SK-N-MC (cell line): ENCODE measurements at regions not wholly inside any gene's neighbourhood (a gene's known extent, or its start where the extent isn't known, plus 50 kb on each side); places are given as distances from the start of the nearest gene placed in this dataset.

Experiments
- DNase-seq: peaks from one replicate; pipeline ENCODE4 v3.0.0-alpha.2; 2011; ENCODE audit warnings: low read depth, low spot score
- H3K27ac ChIP-seq: fragments of 200-600 bp; sonication (generic); 2 replicates; pipeline ENCODE4 v1.5.1; 2016; ENCODE audit warnings: mixed run types
- H3K36me3 ChIP-seq: fragments of 200-600 bp; sonication (generic); 2 replicates; pipeline ENCODE4 v1.6.1; 2017; ENCODE audit warnings: antibody characterized with exemption, low read length, mixed read lengths; ENCODE audit not compliant: insufficient read depth
- H3K4me3 ChIP-seq: fragments of 200-600 bp; sonication (generic); 2 replicates; pipeline ENCODE4 v1.5.1; 2016
- H3K9ac ChIP-seq: fragments of 200-600 bp; sonication (generic); 2 replicates; pipeline ENCODE4 v1.8.0; 2017; ENCODE audit warnings: mixed run types, mixed read lengths; ENCODE audit not compliant: insufficient read length
- H3K9me3 ChIP-seq: fragments of 200-600 bp; sonication (generic); 2 replicates; pipeline ENCODE4 v1.6.1; 2017; ENCODE audit warnings: low read depth, mild to moderate bottlenecking, antibody characterized with exemption, low read length, moderate library complexity, mixed read lengths
- EZH2 ChIP-seq: fragments of 200-600 bp; sonication (generic); IDR thresholded peaks from one replicate; pipeline ENCODE4 v1.6.1; 2017; ENCODE audit warnings: antibody characterized with exemption
- FOXP2 ChIP-seq: optimal IDR thresholded peaks from 2 replicates; pipeline ENCODE3; 2011; ENCODE audit warnings: mild to moderate bottlenecking, moderate library complexity; ENCODE audit not compliant: insufficient read depth; ENCODE audit errors: extremely low read length, control extremely low read depth
- POLR2AphosphoS5 ChIP-seq: IDR thresholded peaks from 2 replicates; pipeline ENCODE4 v1.6.1; 2012; ENCODE audit warnings: mild to moderate bottlenecking, low read depth, low read length, borderline replicate concordance

DNA sequence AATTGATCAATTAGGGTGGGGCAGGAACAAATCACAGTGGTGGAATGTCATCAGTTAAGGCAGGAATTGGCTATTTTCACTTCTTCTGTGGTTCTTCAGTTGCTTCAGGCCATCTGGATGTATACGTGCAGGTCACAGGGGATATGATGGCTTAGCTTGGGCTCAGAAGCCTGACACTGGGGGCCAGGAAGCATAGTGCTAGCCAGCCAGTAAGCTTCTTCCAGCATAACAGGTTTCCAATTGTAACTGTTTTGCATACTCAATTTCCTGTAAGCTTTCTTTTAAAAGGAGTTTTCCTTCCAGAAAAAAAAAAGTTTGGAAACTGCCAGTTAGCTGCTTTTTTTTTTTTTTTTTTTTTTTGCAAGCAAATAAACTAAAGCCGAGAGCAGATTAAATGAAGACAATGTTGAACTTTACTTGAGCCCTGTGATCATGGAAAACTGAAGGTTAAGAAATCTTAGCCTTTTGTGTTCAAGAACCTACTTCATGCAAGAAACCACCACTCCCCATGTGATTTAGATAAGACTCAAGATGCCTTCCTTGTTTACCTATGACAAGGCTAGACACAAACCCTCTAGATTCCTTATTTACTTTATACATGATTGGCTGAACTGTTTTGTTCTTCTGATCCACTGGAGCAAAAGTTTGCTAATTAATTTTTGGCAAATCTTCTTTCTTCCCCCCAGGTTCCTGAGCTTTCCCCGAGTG, 126.9 kb upstream of the LINC00305 start:
- Histone ChIP-seq H3K9me3 (no peaks in the 10 kb centered on the region), H3K9ac (no peak overlapping the region), H3K36me3 (no peaks in the 10 kb centered on the region), H3K4me3 (no peak overlapping the region), H3K27ac (no peak overlapping the region)
- no peak for DNase-seq
- TF ChIP-seq FOXP2 (no peak), EZH2 (no peak), POLR2AphosphoS5 (no peak)

DNA sequence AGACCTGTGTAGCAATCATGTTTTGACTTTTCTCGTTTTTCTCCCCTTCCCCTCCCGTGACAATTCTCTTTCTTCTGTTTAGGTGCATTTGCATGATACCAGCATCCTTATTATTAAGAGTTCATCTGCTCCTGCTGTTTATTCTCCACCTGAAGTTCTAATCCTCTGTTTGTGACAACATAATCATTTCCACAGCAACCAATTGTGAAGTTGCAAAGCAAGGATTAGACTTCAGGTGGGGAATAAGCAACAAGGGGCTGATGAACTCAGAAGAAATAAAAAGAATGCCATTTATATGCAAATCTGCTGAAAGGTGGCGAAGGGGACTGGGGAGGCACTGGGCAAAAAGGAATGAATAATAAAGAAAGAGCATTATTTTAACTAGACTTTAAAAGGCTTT, 124.8 kb upstream of the LINC00305 start:
- H3K4me3 ChIP-seq = no peak overlapping the region
- TF ChIP-seq EZH2 (no peak), FOXP2 (no peak), POLR2AphosphoS5 (no peak)
- H3K27ac ChIP-seq = no peak overlapping the region
- no peak for DNase-seq
- H3K36me3 ChIP-seq = no peaks in the 10 kb centered on the region
- H3K9ac ChIP-seq = no peak overlapping the region
- no peaks in the 10 kb centered on the region for H3K9me3 ChIP-seq

GRCh38 chr18:64271975-64272659, 123.2 kb upstream of the LINC00305 start:
- Histone ChIP-seq H3K9me3 (no peaks in the 10 kb centered on the region), H3K4me3 (no peak overlapping the region), H3K9ac (no peak overlapping the region), H3K36me3 (no peaks in the 10 kb centered on the region), H3K27ac (no peak overlapping the region)
- no peak for TF ChIP-seq FOXP2
- TF ChIP-seq POLR2AphosphoS5 = no peak
- TF ChIP-seq EZH2 = no peak
- no peak for DNase-seq

GRCh38 chr18:64271246-64271645, 122.4 kb upstream of the LINC00305 start:
- DNase-seq = no peak
- H3K4me3 ChIP-seq = no peak overlapping the region
- no peak overlapping the region for H3K9ac ChIP-seq
- TF ChIP-seq EZH2 (no peak), FOXP2 (no peak), POLR2AphosphoS5 (no peak)
- no peak overlapping the region for H3K27ac ChIP-seq
- H3K9me3 ChIP-seq = no peaks in the 10 kb centered on the region
- H3K36me3 ChIP-seq = no peaks in the 10 kb centered on the region

DNA sequence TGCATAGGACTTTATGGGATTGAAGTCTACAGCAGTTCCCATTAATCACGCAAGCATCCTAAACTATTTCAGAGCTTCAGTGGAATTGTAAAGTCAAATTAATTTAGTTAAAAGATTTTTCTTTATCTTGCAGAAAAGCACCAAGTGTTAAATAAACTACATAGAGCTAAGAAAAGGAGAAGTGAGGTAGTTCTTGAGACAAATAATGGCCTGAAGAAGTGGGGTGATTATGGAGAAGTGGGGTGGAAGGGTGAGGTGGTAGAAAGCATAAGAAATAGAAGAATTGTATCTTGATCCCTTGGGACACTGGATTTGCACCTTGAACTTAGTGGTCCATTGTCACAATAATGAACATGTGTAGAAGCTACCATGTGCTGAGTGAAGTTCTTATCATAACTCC, 121.7 kb upstream of the LINC00305 start:
- Histone ChIP-seq H3K36me3 (no peaks in the 10 kb centered on the region), H3K4me3 (no peak overlapping the region), H3K9me3 (no peaks in the 10 kb centered on the region), H3K9ac (no peak overlapping the region), H3K27ac (no peak overlapping the region)
- no peak for TF ChIP-seq FOXP2
- TF ChIP-seq POLR2AphosphoS5 = no peak
- TF ChIP-seq EZH2 = no peak
- no peak for DNase-seq

- H3K36me3 ChIP-seq = no peaks in the 10 kb centered on the region
- DNase-seq = no peak
- TF ChIP-seq EZH2 (no peak), FOXP2 (no peak)
- H3K9ac ChIP-seq = no peak overlapping the region
- no peaks in the 10 kb centered on the region for H3K9me3 ChIP-seq
- no peak overlapping the region for H3K27ac ChIP-seq
- H3K4me3 ChIP-seq = no peak overlapping the region
Measured at GRCh38 chr18:64270121-64270520, 121.2 kb upstream of the LINC00305 start.

- Histone ChIP-seq H3K4me3 (no peak overlapping the region), H3K36me3 (no peaks in the 10 kb centered on the region), H3K9me3 (no peaks in the 10 kb centered on the region), H3K27ac (no peak overlapping the region), H3K9ac (no peak overlapping the region)
- DNase-seq = no peak
- no peak for TF ChIP-seq FOXP2
- TF ChIP-seq EZH2 = no peak
- no peak for TF ChIP-seq POLR2AphosphoS5
Measured at GRCh38 chr18:64264171-64264570, 115.3 kb upstream of the LINC00305 start.

DNA sequence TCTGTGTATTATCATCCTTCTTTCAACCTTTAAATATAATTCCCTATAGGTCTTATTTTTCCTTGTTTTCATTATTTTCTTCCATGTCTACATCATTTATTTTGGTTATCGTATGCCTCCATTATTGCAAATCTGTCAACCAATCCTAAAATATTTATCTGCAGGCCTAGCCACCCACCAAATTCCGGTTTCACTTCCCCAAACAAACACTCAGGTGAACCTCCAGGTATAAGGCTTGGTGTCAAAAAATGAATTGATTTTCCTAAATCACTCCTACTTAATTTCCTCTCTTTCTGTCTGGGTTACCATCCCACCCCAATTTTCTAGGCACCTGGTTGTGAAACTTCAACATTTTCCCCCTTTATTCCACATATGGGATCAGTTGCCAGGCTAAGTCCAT, 111.9 kb upstream of the LINC00305 start:
- no peak overlapping the region for H3K27ac ChIP-seq
- no peak overlapping the region for H3K4me3 ChIP-seq
- H3K36me3 ChIP-seq = no peaks in the 10 kb centered on the region
- H3K9me3 ChIP-seq = no peaks in the 10 kb centered on the region
- no peak for DNase-seq
- no peak for TF ChIP-seq FOXP2
- no peak for TF ChIP-seq EZH2
- no peak for TF ChIP-seq POLR2AphosphoS5
- no peak overlapping the region for H3K9ac ChIP-seq

DNA sequence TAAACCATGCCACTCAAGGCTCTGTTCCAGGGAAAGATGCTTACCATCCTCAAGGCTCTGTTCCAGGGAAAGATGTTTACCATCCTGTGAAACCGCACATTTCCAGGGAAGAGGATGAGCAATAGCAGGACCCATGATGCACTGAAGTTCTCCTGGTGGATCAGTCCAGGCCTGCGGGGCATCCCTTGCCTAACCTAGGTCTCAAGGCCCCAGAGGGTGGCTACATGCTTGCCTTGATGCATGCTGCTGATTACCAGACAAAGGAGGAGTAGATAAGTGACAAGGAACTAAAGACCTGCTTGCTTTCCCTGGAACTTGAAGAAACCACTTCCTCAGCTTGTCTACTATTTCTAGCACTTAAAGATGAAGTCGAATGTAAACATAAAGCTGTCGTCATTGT, 111.0 kb upstream of the LINC00305 start:
- Histone ChIP-seq H3K27ac (no peak overlapping the region), H3K36me3 (no peaks in the 10 kb centered on the region)
- DNase-seq = no peak

More for the DNA sequence above, 111.0 kb upstream of the LINC00305 start:
- Histone ChIP-seq H3K9ac (no peak overlapping the region), H3K4me3 (no peak overlapping the region), H3K9me3 (no peaks in the 10 kb centered on the region)
- TF ChIP-seq POLR2AphosphoS5 (no peak), FOXP2 (no peak), EZH2 (no peak)
